ENCODE measurements at regions not wholly inside any gene's neighbourhood (a gene's known extent, or its start where the extent isn't known, plus 50 kb on each side); places are given as distances from the start of the nearest gene placed in this dataset.
"Not testable (repeated sequence)": the region's sequence is repeated elsewhere in the genome, so short reads cannot be mapped to it uniquely, and the experiment has no call there.

DNA sequence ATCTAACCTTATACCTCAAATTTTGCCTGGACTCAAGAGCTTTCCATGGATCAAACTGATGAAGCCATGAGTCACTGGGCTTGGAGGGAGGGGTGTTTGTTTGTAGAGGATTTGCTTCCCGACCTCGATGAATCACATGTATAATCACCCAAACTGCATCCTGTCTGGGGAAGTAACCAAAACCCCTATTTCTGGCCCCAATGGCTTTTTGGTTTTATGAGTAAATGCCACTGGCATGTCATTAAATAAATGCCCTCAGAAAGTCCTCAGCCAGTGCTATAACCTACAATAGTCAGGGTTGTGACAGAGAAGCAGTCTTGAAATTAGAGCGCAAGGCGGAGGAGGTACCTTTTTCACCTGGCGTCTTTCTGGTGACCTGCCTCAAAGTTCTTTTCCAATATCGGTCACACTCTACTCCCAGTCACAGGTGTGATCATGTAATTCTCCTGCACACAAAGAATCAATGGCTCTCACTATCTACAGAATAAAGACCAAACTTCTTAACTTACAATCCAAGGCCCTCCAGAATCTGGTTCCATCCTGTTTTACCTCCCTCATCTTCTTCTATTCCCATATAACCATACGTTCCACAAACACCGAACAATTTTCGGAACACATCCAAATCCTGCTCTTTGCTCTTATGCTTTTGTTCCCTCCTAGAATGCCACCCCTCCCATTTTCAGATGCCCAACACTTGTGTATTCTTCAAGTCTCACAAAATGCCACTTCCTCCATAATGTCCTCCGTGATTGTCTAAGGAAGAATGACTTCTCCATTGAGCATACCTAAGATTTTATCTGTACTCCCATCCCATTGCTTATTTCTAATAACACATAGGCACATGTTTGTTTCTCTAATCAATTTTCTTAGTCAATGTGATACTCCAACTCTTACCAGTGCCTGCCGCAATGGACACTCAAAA is 81.3 kb upstream of the BLID start:
- TF ChIP-seq, protein P1, sequence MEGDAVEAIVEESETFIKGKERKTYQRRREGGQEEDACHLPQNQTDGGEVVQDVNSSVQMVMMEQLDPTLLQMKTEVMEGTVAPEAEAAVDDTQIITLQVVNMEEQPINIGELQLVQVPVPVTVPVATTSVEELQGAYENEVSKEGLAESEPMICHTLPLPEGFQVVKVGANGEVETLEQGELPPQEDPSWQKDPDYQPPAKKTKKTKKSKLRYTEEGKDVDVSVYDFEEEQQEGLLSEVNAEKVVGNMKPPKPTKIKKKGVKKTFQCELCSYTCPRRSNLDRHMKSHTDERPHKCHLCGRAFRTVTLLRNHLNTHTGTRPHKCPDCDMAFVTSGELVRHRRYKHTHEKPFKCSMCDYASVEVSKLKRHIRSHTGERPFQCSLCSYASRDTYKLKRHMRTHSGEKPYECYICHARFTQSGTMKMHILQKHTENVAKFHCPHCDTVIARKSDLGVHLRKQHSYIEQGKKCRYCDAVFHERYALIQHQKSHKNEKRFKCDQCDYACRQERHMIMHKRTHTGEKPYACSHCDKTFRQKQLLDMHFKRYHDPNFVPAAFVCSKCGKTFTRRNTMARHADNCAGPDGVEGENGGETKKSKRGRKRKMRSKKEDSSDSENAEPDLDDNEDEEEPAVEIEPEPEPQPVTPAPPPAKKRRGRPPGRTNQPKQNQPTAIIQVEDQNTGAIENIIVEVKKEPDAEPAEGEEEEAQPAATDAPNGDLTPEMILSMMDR (IDR thresholded peaks at IDR 0.05; ENCODE audit: low read length, missing control alignments): no peak
- H3K4me3 ChIP-seq (replicated peaks; ENCODE audit: low read depth, low read length): no peak overlapping the region
- DNase-seq (ENCODE audit: low read depth): peak; percentile 96

DNA sequence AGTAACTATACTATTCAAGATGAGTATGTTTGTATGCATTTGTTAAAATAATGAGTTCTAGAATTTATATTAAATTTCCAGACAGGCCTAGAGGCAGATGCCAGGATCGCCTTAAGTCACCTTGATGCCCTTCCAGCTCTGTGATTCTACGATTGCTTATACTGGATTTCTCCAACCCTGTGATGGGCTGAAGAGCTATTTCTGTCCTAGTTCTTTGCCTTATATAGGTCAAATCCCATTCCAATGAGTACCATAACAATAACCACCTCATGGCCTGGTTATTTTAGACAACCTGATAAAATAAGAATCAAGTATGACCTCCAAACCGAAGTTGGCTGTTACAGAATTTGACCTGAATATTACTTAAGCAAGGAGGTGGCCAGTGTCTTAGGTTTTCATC is 79.8 kb upstream of the BLID start:
- no peak for DNase-seq (ENCODE audit: low read depth)
- TF ChIP-seq, protein P1 (IDR thresholded peaks at IDR 0.05; ENCODE audit: low read length, missing control alignments): no peak
- H3K4me3 ChIP-seq (replicated peaks; ENCODE audit: low read depth, low read length): no peak overlapping the region

DNA sequence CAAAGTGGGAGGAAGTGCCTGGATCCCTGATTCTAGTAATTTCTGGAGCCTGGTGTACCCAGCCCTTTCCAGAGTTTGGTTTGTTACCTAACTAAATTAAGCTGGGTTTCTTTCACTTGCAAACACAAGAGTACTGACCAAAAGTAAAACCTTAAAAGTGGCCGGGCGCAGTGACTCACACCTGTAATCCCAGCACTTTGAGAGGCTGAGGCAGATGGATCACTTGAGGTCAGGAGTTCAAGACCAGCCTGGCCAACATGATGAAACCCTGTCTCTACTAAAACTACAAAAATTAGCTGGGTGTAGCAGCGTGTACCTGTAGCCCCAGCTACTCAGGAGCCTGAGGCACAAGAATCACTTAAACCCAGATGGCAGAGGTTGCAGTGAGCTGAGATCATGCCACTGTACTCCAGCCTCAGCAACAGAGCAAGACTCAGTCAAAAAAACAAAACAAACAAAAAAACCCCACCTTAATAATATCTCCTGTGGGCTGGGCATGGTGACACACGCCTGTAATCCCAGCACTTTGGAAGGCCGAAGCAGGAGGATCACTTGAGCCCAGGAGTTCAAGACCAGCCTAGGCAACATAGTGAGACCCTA is 78.0 kb upstream of the BLID start:
- not testable (repeated sequence) for DNase-seq (ENCODE audit: low read depth); H3K4me3 ChIP-seq (replicated peaks; ENCODE audit: low read depth, low read length)

DNA sequence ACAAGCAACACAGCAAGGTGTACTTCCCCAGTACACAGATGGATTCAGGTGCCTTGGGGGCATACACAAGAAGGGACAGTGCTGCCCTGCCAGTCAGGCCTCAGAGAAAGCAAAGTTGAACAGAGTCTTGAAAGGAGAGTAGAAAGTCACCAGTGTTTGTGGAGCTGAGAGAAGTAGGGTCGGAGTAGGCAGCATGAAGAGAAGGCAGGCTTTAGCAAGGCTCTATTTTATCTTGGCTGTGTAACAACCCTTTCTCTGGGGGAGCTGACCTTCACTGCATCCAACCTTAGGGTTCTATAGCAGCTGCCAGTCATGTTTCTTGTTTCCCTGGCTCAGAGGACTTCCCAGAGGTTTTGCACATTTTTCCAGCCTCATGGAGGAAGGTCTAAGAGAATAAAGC is 77.4 kb upstream of the BLID start:
- no peak overlapping the region for H3K4me3 ChIP-seq (replicated peaks; ENCODE audit: low read depth, low read length)
- TF ChIP-seq, protein P1 (IDR thresholded peaks at IDR 0.05; ENCODE audit: low read length, missing control alignments): no peak
- DNase-seq (ENCODE audit: low read depth): no peak

DNA sequence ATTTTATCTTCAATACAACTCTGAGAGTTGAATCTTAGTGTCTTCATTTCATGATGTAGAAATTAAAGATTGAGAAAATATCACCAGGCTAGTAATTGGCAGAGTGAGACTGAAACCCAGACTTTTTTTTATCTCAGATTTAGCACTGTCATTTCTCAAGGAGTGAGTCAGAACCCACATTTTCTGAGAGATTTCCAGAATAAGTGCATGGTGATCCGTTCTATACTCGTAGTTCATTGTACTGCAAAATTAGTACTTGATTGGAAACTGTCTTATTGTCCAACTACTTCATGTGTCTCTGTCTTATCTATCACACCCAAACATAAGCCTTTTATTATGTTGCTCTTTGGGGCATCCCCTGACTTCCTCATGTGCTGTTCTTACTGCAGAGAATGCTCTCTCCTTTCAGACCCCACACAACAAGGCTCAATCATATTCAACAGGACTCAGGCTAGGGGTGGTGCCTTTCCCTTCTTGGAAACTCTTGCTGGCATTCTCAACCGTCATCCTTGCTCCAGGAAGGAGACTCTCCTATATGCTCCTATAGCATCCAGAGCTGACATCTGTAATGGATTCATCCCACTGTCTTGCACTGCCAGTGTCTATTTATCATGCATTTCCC is 76.7 kb upstream of the BLID start:
- TF ChIP-seq, protein P1 (IDR thresholded peaks at IDR 0.05; ENCODE audit: low read length, missing control alignments): no peak
- DNase-seq (ENCODE audit: low read depth): peak; percentile 50

DNA sequence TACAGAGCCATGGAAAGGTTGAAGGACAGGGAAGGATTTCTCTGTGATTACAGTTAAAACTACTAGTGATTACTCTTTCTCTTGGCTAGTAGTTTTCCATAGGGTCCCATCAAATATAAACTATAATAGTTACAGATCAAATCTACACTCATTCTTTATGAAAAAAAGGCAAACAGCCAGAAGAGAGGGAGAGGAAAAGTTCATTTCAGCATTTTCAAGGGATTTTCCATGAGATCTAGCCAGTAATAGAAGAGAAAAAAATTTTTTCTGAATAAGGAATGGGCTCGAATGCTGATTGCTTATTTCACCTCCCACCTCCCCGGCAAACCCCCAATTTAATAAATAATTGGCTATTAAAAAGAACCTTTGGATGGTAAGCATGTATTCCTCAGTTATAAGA is 74.8 kb upstream of the BLID start:
- DNase-seq (ENCODE audit: low read depth): no peak
- TF ChIP-seq, protein P1 (IDR thresholded peaks at IDR 0.05; ENCODE audit: low read length, missing control alignments): no peak
- no peak overlapping the region for H3K4me3 ChIP-seq (replicated peaks; ENCODE audit: low read depth, low read length)

More for the DNA sequence above, 76.7 kb upstream of the BLID start:
- no peak overlapping the region for H3K4me3 ChIP-seq (replicated peaks; ENCODE audit: low read depth, low read length)

DNA sequence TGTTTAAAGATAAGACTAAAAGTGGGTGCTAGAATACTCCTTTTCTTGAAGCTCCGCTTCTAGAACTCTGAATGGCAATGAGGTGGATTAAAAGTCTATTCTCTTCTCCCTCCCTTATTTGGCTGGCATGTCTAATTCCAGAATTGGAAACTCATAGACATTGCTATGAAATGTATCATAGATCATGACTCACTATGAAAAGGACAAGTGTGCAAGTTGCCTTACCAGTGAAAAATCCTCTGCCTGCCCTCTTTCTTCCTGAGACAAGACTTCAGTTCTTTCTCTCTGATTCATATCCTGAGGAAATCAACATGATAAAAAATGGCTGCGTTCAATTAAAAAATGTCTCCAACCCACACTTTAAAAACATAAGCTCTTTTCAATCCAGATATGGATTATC is 73.2 kb upstream of the BLID start:
- no peak overlapping the region for H3K4me3 ChIP-seq (replicated peaks; ENCODE audit: low read depth, low read length)
- DNase-seq (ENCODE audit: low read depth): peak; percentile 97
- TF ChIP-seq, protein P1 (IDR thresholded peaks at IDR 0.05; ENCODE audit: low read length, missing control alignments): no peak

Measured in fibroblast of pulmonary artery (primary cell).